Endothelial cell (in vitro differentiated cells): ENCODE measurements at regions not wholly inside any gene's neighbourhood (a gene's known extent, or its start where the extent isn't known, plus 50 kb on each side); places are given as distances from the start of the nearest gene placed in this dataset.

ENCODE experiments used
- DNase-seq: peaks from one replicate; pipeline ENCODE4 v3.0.0; 2021; ENCODE audit warnings: low spot score
- H3K27ac Mint-ChIP-seq: one replicate; pipeline ENCODE4 v1.8.0; 2021; ENCODE audit warnings: mixed read lengths, inconsistent platforms; ENCODE audit not compliant: unreplicated experiment
- H3K27me3 Mint-ChIP-seq: one replicate; pipeline ENCODE4 v1.8.0; 2021; ENCODE audit warnings: mild to moderate bottlenecking, moderate library complexity, mixed read lengths, inconsistent platforms; ENCODE audit not compliant: unreplicated experiment
- H3K36me3 Mint-ChIP-seq: one replicate; pipeline ENCODE4 v1.8.0; 2021; ENCODE audit warnings: mild to moderate bottlenecking, low read depth, mixed read lengths, inconsistent platforms; ENCODE audit not compliant: unreplicated experiment
- H3K4me1 Mint-ChIP-seq: one replicate; pipeline ENCODE4 v1.8.0; 2021; ENCODE audit warnings: mild to moderate bottlenecking, mixed read lengths, inconsistent platforms; ENCODE audit not compliant: unreplicated experiment
- H3K4me3 Mint-ChIP-seq: one replicate; pipeline ENCODE4 v1.8.0; 2021; ENCODE audit warnings: mild to moderate bottlenecking, mixed read lengths, inconsistent platforms; ENCODE audit not compliant: unreplicated experiment
- H3K9me3 Mint-ChIP-seq: one replicate; pipeline ENCODE4 v1.8.0; 2021; ENCODE audit warnings: mixed read lengths, inconsistent platforms; ENCODE audit not compliant: unreplicated experiment
- CTCF ChIP-seq: fragments of 200-600 bp; sonication (generic); IDR thresholded peaks from one replicate; pipeline ENCODE4 v1.5.0; 2021; ENCODE audit warnings: antibody characterized with exemption; ENCODE audit not compliant: unreplicated experiment

GRCh38 chr14:62308891-62309290 is 546.7 kb downstream of the SNAPC1 start:
- no peak overlapping the region for H3K4me3 Mint-ChIP-seq
- H3K9me3 Mint-ChIP-seq, result no peaks in the 10 kb centered on the region
- no peaks in the 10 kb centered on the region for H3K27me3 Mint-ChIP-seq
- H3K27ac Mint-ChIP-seq, result no peak overlapping the region
- H3K36me3 Mint-ChIP-seq, result no peaks in the 10 kb centered on the region
- no peaks in the 10 kb centered on the region for H3K4me1 Mint-ChIP-seq
- DNase-seq, result no peak
- no peak for TF ChIP-seq CTCF

- no peak overlapping the region for H3K4me3 Mint-ChIP-seq
- no peak for DNase-seq
- no peak overlapping the region for H3K27ac Mint-ChIP-seq
- H3K36me3 Mint-ChIP-seq, result no peaks in the 10 kb centered on the region
- H3K9me3 Mint-ChIP-seq, result no peaks in the 10 kb centered on the region
- no peak for TF ChIP-seq CTCF
- H3K27me3 Mint-ChIP-seq, result no peaks in the 10 kb centered on the region
- H3K4me1 Mint-ChIP-seq, result no peaks in the 10 kb centered on the region
Measured at GRCh38 chr14:62313212-62313611, 551.0 kb downstream of the SNAPC1 start.

GRCh38 chr14:62314221-62314620 is 552.0 kb downstream of the SNAPC1 start:
- no peak for TF ChIP-seq CTCF
- H3K27me3 Mint-ChIP-seq, result no peaks in the 10 kb centered on the region
- no peak overlapping the region for H3K27ac Mint-ChIP-seq
- H3K9me3 Mint-ChIP-seq, result no peaks in the 10 kb centered on the region
- H3K4me1 Mint-ChIP-seq, result no peaks in the 10 kb centered on the region
- DNase-seq, result no peak
- no peak overlapping the region for H3K4me3 Mint-ChIP-seq
- H3K36me3 Mint-ChIP-seq, result no peaks in the 10 kb centered on the region

GRCh38 chr14:62314871-62315270 is 552.7 kb downstream of the SNAPC1 start:
- no peaks in the 10 kb centered on the region for H3K9me3 Mint-ChIP-seq
- H3K4me3 Mint-ChIP-seq, result no peak overlapping the region
- TF ChIP-seq CTCF, result no peak
- H3K27me3 Mint-ChIP-seq, result no peaks in the 10 kb centered on the region
- H3K27ac Mint-ChIP-seq, result no peak overlapping the region
- no peaks in the 10 kb centered on the region for H3K4me1 Mint-ChIP-seq
- H3K36me3 Mint-ChIP-seq, result no peaks in the 10 kb centered on the region
- DNase-seq, result no peak

GRCh38 chr14:62315631-62316030 is 553.4 kb downstream of the SNAPC1 start:
- Mint-ChIP-seq H3K4me3 (no peak overlapping the region), H3K27me3 (no peaks in the 10 kb centered on the region), H3K9me3 (no peaks in the 10 kb centered on the region), H3K36me3 (no peaks in the 10 kb centered on the region), H3K27ac (no peak overlapping the region), H3K4me1 (no peaks in the 10 kb centered on the region)
- TF ChIP-seq CTCF, result no peak
- no peak for DNase-seq
